ENCODE measurements at regions not wholly inside any gene's neighbourhood (a gene's known extent, or its start where the extent isn't known, plus 50 kb on each side); places are given as distances from the start of the nearest gene placed in this dataset.

DNA sequence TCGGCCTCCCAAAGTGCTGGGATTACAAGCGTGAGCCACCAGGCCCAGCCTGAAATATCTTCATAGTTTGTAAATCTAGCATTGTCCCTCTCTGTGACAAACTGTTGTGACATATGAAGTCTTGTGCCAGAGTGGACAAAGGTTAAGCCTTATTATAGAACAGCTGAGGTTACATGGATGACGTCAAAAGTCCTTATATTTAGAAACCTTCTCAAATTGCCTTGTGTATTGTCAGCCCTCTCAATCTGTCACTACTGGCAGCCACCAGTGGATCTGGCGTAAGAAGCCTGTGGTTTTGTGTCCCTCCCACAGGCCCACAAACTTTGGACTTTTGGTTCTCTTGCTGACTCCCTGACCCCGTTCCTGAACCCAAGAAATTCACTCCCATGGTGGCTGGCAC lies 79.4 kb upstream of the CCDC112 start:
- Histone ChIP-seq H4K20me1 (ENCODE audit: insufficient read depth, poor library complexity, severe bottlenecking) (no peaks in the 10 kb centered on the region), H3K9me2 (replicated peaks; ENCODE audit: insufficient read depth) (no peaks in the 10 kb centered on the region), H3K4me2 (no peak overlapping the region), H3K27ac (peak overlapping the region; percentile 20), H3K27me3 (no peaks in the 10 kb centered on the region), H3K4me3 (no peak overlapping the region), H3K4me1 (ENCODE audit: insufficient read depth) (no peaks in the 10 kb centered on the region), H3K36me3 (replicated peaks; ENCODE audit: insufficient read depth, low read depth) (no peaks in the 10 kb centered on the region), H2AFZ (no peak overlapping the region), H3K79me2 (no peaks in the 10 kb centered on the region), H3K9me3 (ENCODE audit: low read depth) (no peaks in the 10 kb centered on the region)
- 81% methylated on average over 5 of the region's 5 CpGs for WGBS (ENCODE audit: low lambda C conversion rate, missing lambda C conversion rate)
- DNase-seq (ENCODE audit: low spot score): peak; percentile 47
- no peak for TF ChIP-seq EZH2 (IDR thresholded peaks at IDR 0.05; ENCODE audit: borderline replicate concordance)
- no peak for TF ChIP-seq EZH2phosphoT487 (IDR thresholded peaks at IDR 0.05; ENCODE audit: low read depth, severe bottlenecking, unreplicated experiment)
- TF ChIP-seq, protein P1, sequence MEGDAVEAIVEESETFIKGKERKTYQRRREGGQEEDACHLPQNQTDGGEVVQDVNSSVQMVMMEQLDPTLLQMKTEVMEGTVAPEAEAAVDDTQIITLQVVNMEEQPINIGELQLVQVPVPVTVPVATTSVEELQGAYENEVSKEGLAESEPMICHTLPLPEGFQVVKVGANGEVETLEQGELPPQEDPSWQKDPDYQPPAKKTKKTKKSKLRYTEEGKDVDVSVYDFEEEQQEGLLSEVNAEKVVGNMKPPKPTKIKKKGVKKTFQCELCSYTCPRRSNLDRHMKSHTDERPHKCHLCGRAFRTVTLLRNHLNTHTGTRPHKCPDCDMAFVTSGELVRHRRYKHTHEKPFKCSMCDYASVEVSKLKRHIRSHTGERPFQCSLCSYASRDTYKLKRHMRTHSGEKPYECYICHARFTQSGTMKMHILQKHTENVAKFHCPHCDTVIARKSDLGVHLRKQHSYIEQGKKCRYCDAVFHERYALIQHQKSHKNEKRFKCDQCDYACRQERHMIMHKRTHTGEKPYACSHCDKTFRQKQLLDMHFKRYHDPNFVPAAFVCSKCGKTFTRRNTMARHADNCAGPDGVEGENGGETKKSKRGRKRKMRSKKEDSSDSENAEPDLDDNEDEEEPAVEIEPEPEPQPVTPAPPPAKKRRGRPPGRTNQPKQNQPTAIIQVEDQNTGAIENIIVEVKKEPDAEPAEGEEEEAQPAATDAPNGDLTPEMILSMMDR (IDR thresholded peaks at IDR 0.05; ENCODE audit: poor library complexity): no peak

DNA sequence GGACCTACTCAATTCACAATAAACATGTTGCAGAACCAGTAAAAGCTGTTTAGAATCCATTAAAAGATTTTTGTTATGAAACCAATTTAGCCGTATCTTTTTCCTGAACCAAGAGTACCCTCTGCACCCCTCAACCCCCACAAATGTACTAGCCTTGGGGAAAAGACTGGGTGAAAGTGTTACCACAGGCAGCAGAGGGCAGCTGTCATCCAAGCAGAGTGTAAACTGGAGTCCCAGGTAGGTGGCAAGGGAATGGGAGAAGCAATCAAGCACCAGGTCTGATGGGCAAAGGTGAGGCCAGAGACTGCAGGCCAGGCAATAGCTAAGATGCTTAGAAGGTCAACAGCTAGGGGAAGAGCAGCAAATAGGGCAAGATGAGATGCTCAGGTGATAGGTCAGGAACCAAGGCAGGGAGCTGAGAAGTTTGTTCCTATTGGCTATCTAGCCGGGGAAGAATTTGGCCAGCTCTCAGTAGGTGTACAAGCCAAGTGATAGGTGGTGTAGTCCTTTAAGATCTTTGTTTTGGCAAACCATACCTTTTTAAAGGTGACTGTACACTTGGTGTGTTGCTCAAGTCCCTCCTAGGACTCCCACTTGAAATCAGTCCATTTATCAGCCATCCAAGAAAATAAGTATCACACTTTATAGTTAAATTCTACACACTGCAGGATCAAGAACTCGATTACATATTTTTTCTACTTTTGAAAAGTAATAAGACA lies 77.8 kb upstream of the CCDC112 start:
- no peaks in the 10 kb centered on the region for H3K4me1 ChIP-seq (ENCODE audit: insufficient read depth)
- H4K20me1 ChIP-seq (ENCODE audit: insufficient read depth, poor library complexity, severe bottlenecking): no peaks in the 10 kb centered on the region
- WGBS (ENCODE audit: low lambda C conversion rate, missing lambda C conversion rate): 91% methylated on average over 3 of the region's 3 CpGs
- H3K9me2 ChIP-seq (replicated peaks; ENCODE audit: insufficient read depth): no peaks in the 10 kb centered on the region
- H3K36me3 ChIP-seq (replicated peaks; ENCODE audit: insufficient read depth, low read depth): no peaks in the 10 kb centered on the region
- no peak overlapping the region for H3K27ac ChIP-seq
- TF ChIP-seq, protein P1 (IDR thresholded peaks at IDR 0.05; ENCODE audit: poor library complexity): peak; percentile 23
- TF ChIP-seq EZH2phosphoT487 (IDR thresholded peaks at IDR 0.05; ENCODE audit: low read depth, severe bottlenecking, unreplicated experiment): no peak
- H2AFZ ChIP-seq: no peak overlapping the region
- no peaks in the 10 kb centered on the region for H3K9me3 ChIP-seq (ENCODE audit: low read depth)
- no peaks in the 10 kb centered on the region for H3K79me2 ChIP-seq
- no peak overlapping the region for H3K4me3 ChIP-seq
- DNase-seq (ENCODE audit: low spot score): no peak
- no peaks in the 10 kb centered on the region for H3K27me3 ChIP-seq
- H3K4me2 ChIP-seq: no peak overlapping the region

DNA sequence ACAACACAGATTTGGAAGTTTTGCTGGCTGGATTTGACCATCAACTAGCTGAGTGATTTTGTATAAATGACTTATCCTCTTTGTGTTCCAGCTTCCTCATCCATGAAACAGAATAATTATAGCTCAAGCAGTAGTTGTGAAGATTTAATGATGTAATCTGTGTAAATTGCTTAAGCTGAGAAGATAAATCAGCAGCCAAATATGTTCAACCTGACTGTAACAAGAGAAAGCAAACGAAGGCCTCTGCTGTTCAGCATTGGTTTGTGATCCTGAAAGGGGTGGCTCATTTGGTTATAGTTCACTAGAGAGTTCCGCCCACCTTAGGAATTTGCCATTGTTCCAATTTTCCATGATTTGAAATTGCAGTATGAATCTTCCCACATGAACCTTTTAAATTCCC lies 75.7 kb upstream of the CCDC112 start:
- Histone ChIP-seq H3K4me1 (ENCODE audit: insufficient read depth) (no peaks in the 10 kb centered on the region), H2AFZ (no peak overlapping the region), H3K9me2 (replicated peaks; ENCODE audit: insufficient read depth) (no peaks in the 10 kb centered on the region), H3K36me3 (replicated peaks; ENCODE audit: insufficient read depth, low read depth) (no peaks in the 10 kb centered on the region), H3K27me3 (no peaks in the 10 kb centered on the region), H3K27ac (no peak overlapping the region), H3K79me2 (no peaks in the 10 kb centered on the region), H3K9me3 (ENCODE audit: low read depth) (no peaks in the 10 kb centered on the region), H3K4me2 (no peak overlapping the region), H3K4me3 (no peak overlapping the region), H4K20me1 (ENCODE audit: insufficient read depth, poor library complexity, severe bottlenecking) (no peaks in the 10 kb centered on the region)
- WGBS (ENCODE audit: low lambda C conversion rate, missing lambda C conversion rate): 74% methylated on average over 2 of the region's 2 CpGs
- DNase-seq (ENCODE audit: low spot score): no peak
- no peak for TF ChIP-seq EZH2phosphoT487 (IDR thresholded peaks at IDR 0.05; ENCODE audit: low read depth, severe bottlenecking, unreplicated experiment)
- TF ChIP-seq EZH2 (IDR thresholded peaks at IDR 0.05; ENCODE audit: borderline replicate concordance): no peak
- TF ChIP-seq, protein P1 (IDR thresholded peaks at IDR 0.05; ENCODE audit: poor library complexity): no peak

All from hepatocyte (in vitro differentiated cells).